ENCODE measurements at regions not wholly inside any gene's neighbourhood (a gene's known extent, or its start where the extent isn't known, plus 50 kb on each side); places are given as distances from the start of the nearest gene placed in this dataset.
"Not testable (repeated sequence)": the region's sequence is repeated elsewhere in the genome, so short reads cannot be mapped to it uniquely, and the experiment has no call there.

GRCh38 chr15:23983500-23984259 lies 296.6 kb upstream of the NDN start:
- no peak for DNase-seq

DNA sequence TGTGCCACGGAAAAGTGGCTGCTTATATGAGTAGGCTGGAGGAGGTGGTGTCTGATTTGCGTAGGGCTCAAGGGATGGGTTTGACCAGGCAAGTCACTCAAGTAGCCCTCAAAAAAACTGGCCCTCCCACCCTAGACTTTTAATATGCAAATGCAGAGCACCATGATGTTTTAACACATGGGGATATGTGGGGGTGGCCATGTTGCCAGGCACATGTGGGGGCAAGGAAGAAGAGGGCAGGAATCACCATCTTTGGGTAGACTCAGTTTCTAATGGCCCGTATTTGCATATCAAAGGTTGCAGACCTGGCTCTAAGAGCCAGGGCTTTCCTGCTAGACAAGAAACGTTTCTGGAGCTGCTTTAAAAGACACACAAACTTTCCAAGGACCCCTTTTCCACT lies 307.2 kb upstream of the NDN start:
- DNase-seq, result no peak

- no peak for DNase-seq
These were observed 311.0 kb upstream of the NDN start for GRCh38 chr15:23998056-23998455.

DNA sequence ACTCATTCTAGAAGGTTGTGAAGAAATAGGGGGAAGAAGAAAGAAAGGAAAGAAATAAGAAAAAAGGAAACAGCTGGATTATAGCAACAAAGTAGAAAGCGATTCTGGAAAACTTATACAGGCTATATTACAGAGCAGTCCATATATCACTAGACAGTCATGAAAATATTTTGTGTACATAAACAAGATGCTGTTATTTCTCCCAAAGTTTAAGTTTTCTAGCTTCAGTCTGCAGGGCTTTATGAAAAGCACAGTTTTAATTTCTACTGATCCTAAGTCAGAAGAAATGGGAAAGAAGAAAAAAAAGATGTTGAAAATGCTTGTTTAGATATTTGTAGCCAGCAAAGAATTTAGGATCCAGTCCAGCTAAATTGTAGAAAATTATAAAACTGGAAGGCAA lies 321.4 kb upstream of the NDN start:
- no peak for DNase-seq

- no peak for DNase-seq
These were observed 330.4 kb upstream of the NDN start for GRCh38 chr15:24017470-24017869.

DNA sequence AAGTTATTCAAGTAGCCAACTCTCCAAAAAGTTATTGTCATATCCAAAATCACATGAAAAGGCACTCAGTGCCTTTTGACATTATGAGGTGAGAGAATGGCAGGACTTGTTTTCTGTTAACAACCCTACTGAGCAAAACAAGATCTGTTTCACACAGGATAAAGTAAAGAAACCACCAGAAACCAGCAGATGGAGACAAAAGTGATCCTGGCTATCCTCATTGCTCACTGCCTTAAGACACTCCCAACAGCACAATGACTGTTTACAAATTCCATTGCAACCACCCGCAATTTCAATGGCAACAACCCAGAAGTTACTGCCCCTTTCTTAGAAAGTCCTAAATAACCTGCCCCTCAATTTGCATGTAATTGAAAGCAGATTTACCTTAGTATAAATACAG lies 352.6 kb upstream of the NDN start:
- DNase-seq, result no peak

- DNase-seq, result no peak
These were observed 367.6 kb upstream of the NDN start for GRCh38 chr15:24054547-24055245.

GRCh38 chr15:24067733-24068501 lies 380.8 kb upstream of the NDN start:
- no peak for DNase-seq

DNA sequence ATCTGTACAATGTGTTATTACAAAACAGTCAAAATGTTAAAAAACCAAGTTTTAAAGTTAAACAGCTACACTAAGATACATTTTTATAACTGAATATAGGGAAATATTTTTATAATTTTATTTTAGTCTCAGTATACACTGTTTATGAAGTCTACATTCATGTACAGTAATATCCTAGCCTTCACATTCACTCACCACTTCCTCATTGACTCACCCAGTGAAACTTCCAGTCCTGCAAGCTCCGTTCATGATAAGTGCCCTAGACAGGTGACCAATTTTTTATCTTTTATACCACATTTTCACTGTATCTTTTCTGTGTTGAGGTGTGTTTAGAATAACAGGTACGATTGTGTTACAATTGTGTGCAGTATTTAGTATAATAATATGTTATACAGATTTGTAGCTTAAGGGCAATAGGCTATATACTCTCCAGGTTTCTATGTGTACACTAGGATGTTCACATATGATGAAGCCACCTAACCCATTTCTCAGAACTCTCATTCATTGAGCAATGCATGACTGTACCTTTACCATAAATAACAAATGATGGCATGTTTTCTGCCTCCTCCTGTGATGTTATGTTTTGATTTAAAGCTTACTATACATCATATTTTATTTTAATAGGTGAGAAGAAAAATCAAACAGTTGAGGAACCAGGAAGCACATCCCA lies 388.4 kb upstream of the NDN start:
- no peak for DNase-seq

GRCh38 chr15:24076090-24076784 lies 389.1 kb upstream of the NDN start:
- no peak for DNase-seq

DNA sequence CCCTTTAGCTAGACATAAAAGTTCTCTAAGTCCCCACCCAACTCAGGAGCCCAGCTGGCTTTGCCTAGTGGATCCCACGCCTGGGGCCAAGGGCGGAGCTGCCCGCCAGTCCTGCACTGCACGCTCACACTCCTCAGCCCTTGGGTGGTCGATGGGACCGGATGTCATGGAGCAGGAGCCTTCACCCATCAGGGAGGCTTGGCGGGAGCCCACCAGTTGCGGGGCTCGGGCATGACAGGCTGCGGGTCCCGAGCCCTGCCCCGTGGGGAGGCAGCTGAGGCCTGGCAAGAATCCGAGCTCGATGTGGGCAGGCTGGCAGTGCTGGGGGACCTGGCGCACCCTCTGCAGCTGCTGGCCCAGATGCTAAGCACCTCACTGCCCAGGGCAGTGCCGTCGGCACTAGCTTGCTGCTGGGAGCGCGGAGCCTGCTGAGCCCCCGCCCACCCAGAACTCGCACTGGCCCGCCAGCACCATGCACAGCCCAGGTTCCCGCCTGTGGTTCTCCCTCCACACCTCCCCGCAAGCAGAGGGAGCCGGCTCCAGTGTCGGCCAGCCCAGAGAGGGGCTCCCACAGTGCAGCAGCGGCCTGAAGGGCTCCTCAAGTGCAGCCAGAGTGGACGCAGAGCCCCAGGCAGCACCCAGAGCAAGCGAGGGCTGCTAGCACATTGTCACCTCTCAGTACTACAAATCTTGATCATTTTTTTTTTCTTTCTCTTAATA lies 391.4 kb upstream of the NDN start:
- DNase-seq, result no peak

- not testable (repeated sequence) for DNase-seq
These were observed 401.8 kb upstream of the NDN start for GRCh38 chr15:24088941-24089340.

- not testable (repeated sequence) for DNase-seq
These were observed 414.4 kb upstream of the NDN start for GRCh38 chr15:24101503-24101902.

- not testable (repeated sequence) for DNase-seq
These were observed 420.4 kb upstream of the NDN start for GRCh38 chr15:24107524-24107923.

GRCh38 chr15:24107948-24108347 lies 420.8 kb upstream of the NDN start:
- not testable (repeated sequence) for DNase-seq

- not testable (repeated sequence) for DNase-seq
These were observed 421.2 kb upstream of the NDN start for GRCh38 chr15:24108349-24108748.

DNA sequence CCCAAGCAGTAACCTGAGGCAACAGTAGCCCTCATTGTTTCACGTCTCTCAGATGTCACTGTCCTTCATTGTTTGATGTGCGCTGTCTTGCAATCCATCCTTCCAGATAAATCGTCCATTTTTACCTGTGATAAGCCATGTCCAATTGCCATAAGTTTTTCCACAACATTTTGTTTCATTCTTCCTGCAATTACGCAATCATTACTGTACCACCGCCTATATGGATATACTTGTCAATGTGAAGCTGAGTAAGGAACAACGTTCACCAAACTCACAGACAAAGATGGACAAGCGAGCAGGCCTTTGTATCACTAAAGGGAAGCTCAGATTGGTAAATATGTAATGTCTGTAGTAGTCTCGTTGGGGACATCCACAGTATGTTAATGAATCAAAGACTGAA lies 452.5 kb upstream of the NDN start:
- not testable (repeated sequence) for DNase-seq

DNA sequence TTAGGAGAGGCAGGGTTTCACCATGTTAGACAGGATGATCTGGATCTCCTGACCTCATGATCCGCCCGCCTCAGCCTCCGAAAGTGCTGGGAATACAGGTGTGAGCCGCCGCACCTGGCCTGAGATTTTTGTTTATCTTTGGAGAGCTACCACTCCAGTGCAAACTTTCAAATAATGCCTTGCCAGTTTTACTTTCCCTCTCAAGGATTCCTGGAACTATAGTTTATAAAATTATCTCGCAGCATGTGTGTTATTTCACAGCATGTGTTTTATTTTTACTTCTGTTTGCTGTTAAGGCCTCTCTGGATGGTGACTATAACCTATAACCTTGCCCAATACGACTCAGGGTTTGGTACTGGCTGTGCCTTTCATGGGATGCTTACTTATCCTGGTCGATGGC lies 458.0 kb upstream of the NDN start:
- not testable (repeated sequence) for DNase-seq

DNA sequence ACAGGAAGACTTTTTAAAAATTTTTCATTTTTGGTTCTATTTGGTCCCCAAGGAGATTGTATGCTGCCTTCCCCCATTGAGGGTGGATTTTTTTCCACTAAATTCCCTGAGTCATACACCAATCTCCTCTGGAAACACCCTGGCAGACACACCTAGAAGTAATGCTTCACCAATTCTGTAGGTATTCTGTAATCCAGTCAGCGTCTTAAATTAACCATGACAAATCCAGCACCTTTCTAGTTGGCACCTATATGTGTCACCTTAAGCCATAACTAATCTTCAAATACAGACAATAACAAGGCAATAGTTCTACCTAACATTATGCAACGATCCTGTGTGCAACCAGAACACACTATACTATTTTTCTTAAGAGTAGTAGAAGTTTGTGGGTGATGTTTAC lies 459.1 kb upstream of the NDN start:
- DNase-seq, result no peak

GRCh38 chr15:24150542-24150941 lies 463.4 kb upstream of the NDN start:
- DNase-seq, result no peak

- not testable (repeated sequence) for DNase-seq
These were observed 471.2 kb upstream of the NDN start for GRCh38 chr15:24158306-24158705.

DNA sequence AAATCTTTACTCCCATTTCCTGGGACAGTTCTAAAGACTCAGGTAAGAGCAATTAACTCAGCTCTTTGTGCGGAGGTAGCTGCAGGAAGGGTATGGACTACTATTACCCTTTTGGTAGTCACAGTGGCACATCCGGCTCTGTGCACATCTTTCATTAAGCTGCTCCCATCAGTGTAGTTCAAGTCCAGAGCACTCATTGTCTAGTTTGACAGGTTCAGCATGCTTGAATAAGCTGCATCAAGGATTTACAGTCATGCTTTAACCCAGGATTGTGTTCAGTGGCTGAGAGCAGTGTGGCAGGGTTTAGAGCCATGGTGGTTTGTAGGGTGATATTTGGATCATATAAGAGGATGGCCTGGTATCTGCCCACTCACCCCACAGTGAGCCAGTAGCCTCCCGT lies 478.4 kb upstream of the NDN start:
- DNase-seq, result not testable (repeated sequence)

All from NCI-H1092 (cell line).